HL-60 (cell line): ENCODE measurements at regions not wholly inside any gene's neighbourhood (a gene's known extent, or its start where the extent isn't known, plus 50 kb on each side); places are given as distances from the start of the nearest gene placed in this dataset.

ENCODE experiments used
- CTCF ChIP-seq: IDR thresholded peaks from one replicate; pipeline ENCODE4 v1.5.1; 2011; ENCODE audit warnings: low read length, control low read depth, inconsistent platforms; ENCODE audit not compliant: insufficient read depth
- POLR2AphosphoS5 ChIP-seq: IDR thresholded peaks from 2 replicates; pipeline ENCODE4 v1.6.1; 2012; ENCODE audit warnings: low read depth

GRCh38 chr10:23696476-23696875 is 257.6 kb downstream of the OTUD1 start:
- TF ChIP-seq CTCF (no peak), POLR2AphosphoS5 (no peak)
